Smooth muscle cell (in vitro differentiated cells): ENCODE measurements at regions not wholly inside any gene's neighbourhood (a gene's known extent, or its start where the extent isn't known, plus 50 kb on each side); places are given as distances from the start of the nearest gene placed in this dataset.

ENCODE experiments used
- DNase-seq: peaks from one replicate; lab custom pipeline; 2025; ENCODE audit not compliant: unreplicated experiment; lab: John Stamatoyannopoulos, UW
- H2AFZ ChIP-seq: fragments of 200-600 bp; sonication (generic); 2 replicates; pipeline ENCODE4 v1.6.0; 2016; ENCODE audit warnings: antibody characterized with exemption, low read depth, mild to moderate bottlenecking
- H3F3A ChIP-seq: fragments of 200-600 bp; sonication (generic); 2 replicates; pipeline ENCODE4 v1.6.0; 2017; ENCODE audit warnings: antibody characterized with exemption, low read depth
- H3K27ac ChIP-seq: fragments of 200-600 bp; sonication (generic); 2 replicates; pipeline ENCODE4 v1.5.1; 2016; ENCODE audit warnings: low read depth, mild to moderate bottlenecking
- H3K27me3 ChIP-seq: fragments of 200-600 bp; sonication (generic); 2 replicates; pipeline ENCODE4 v1.6.1; 2016; ENCODE audit warnings: low read depth, mild to moderate bottlenecking
- H3K36me3 ChIP-seq: fragments of 200-600 bp; sonication (generic); 2 replicates; pipeline ENCODE4 v1.5.1; 2016; ENCODE audit warnings: low read depth
- H3K4me1 ChIP-seq: fragments of 200-600 bp; sonication (generic); 2 replicates; pipeline ENCODE4 v1.5.1; 2016; ENCODE audit warnings: low read depth
- H3K4me2 ChIP-seq: fragments of 200-600 bp; sonication (generic); 2 replicates; pipeline ENCODE4 v1.6.0; 2016; ENCODE audit warnings: mild to moderate bottlenecking
- H3K4me3 ChIP-seq: fragments of 200-600 bp; sonication (generic); 2 replicates; pipeline ENCODE4 v1.5.1; 2016; ENCODE audit warnings: mild to moderate bottlenecking
- H3K79me2 ChIP-seq: fragments of 200-600 bp; sonication (generic); 2 replicates; pipeline ENCODE4 v1.6.0; 2016; ENCODE audit warnings: low read depth, mild to moderate bottlenecking
- H3K9ac ChIP-seq: fragments of 200-600 bp; sonication (generic); 2 replicates; pipeline ENCODE4 v1.6.0; 2016; ENCODE audit warnings: low read depth
- H3K9me3 ChIP-seq: fragments of 200-600 bp; sonication (generic); replicated peaks from 2 replicates; pipeline ENCODE4 v1.5.1; 2016; ENCODE audit warnings: low read depth
- H4K20me1 ChIP-seq: fragments of 200-600 bp; sonication (generic); 2 replicates; pipeline ENCODE4 v1.6.0; 2016; ENCODE audit warnings: low read depth
- WGBS: methylation state at CpG from one replicate; pipeline ENCODE4 v1.1.7; 2016; ENCODE audit warnings: low lambda C conversion rate; 5-methylcytosine and 5-hydroxymethylcytosine counted together
- TF ChIP-seq, protein P1 (sequence below): fragments of 200-600 bp; sonication (generic); IDR thresholded peaks from 2 replicates; pipeline ENCODE4 v1.5.1; 2017; ENCODE audit warnings: borderline replicate concordance, mild to moderate bottlenecking, antibody characterized with exemption; ENCODE audit not compliant: insufficient read depth, poor library complexity, severe bottlenecking

GRCh38 chrX:39514801-39515200 lies 583.0 kb downstream of the BCOR start:
- H3K4me3 ChIP-seq: no peak overlapping the region
- H3K27me3 ChIP-seq: no peaks in the 10 kb centered on the region
- H3K9ac ChIP-seq: no peak overlapping the region
- no peak overlapping the region for H3K27ac ChIP-seq
- H2AFZ ChIP-seq: no peak overlapping the region
- H3K79me2 ChIP-seq: no peaks in the 10 kb centered on the region
- peaks cover 7% of the 10 kb centered on the region for H3K4me1 ChIP-seq
- DNase-seq: no peak
- TF ChIP-seq, protein P1, sequence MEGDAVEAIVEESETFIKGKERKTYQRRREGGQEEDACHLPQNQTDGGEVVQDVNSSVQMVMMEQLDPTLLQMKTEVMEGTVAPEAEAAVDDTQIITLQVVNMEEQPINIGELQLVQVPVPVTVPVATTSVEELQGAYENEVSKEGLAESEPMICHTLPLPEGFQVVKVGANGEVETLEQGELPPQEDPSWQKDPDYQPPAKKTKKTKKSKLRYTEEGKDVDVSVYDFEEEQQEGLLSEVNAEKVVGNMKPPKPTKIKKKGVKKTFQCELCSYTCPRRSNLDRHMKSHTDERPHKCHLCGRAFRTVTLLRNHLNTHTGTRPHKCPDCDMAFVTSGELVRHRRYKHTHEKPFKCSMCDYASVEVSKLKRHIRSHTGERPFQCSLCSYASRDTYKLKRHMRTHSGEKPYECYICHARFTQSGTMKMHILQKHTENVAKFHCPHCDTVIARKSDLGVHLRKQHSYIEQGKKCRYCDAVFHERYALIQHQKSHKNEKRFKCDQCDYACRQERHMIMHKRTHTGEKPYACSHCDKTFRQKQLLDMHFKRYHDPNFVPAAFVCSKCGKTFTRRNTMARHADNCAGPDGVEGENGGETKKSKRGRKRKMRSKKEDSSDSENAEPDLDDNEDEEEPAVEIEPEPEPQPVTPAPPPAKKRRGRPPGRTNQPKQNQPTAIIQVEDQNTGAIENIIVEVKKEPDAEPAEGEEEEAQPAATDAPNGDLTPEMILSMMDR: no peak
- no peaks in the 10 kb centered on the region for H4K20me1 ChIP-seq
- H3K4me2 ChIP-seq: no peak overlapping the region
- no peaks in the 10 kb centered on the region for H3F3A ChIP-seq
- WGBS: 71% methylated on average over 7 of the region's 7 CpGs
- no peaks in the 10 kb centered on the region for H3K36me3 ChIP-seq
- H3K9me3 ChIP-seq: no peaks in the 10 kb centered on the region

GRCh38 chrX:39516427-39516841 lies 581.3 kb downstream of the BCOR start:
- TF ChIP-seq, protein P1: no peak
- Histone ChIP-seq H3K4me2 (no peak overlapping the region), H3K27ac (no peak overlapping the region), H3K36me3 (no peaks in the 10 kb centered on the region), H3K79me2 (no peaks in the 10 kb centered on the region), H4K20me1 (no peaks in the 10 kb centered on the region), H3K4me1 (peaks cover 7% of the 10 kb centered on the region), H3F3A (no peaks in the 10 kb centered on the region), H3K9me3 (no peaks in the 10 kb centered on the region), H2AFZ (no peak overlapping the region), H3K4me3 (no peak overlapping the region), H3K27me3 (no peaks in the 10 kb centered on the region), H3K9ac (no peak overlapping the region)
- DNase-seq: no peak
- WGBS: 86% methylated on average over 17 of the region's 17 CpGs

DNA sequence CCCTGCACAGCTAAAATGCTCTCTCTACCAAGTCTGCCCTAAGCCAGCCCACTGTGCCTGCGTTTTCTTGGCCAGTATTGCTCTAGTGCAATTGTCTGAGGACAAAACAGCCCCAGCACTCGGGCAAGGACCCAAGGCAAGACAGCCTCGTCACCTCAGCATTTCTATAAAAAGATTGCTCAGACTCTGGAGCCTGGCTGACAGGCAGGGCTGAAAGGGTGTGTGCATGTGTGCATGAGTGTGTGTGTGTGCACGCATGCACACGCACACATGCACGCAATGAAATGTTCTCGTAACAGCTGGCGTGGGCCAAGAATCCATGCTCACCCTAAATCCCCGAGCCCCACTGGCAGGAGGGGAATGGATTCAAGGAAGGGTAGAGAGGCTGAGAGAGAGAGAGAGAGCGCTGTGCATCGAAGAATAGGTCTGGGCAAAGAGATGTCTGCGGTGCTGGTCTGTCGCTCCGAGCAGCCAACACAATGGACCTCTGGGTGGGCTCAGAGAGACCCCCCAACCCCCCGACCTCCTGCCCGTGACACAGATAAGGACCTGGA lies 579.2 kb downstream of the BCOR start:
- DNase-seq: no peak
- no peaks in the 10 kb centered on the region for H3K27me3 ChIP-seq
- H3K79me2 ChIP-seq: no peaks in the 10 kb centered on the region
- no peak overlapping the region for H2AFZ ChIP-seq
- H3K36me3 ChIP-seq: no peaks in the 10 kb centered on the region
- H3K27ac ChIP-seq: no peak overlapping the region
- WGBS: 87% methylated on average over 16 of the region's 16 CpGs
- H4K20me1 ChIP-seq: no peaks in the 10 kb centered on the region
- H3K4me2 ChIP-seq: no peak overlapping the region
- H3K4me3 ChIP-seq: no peak overlapping the region
- H3K9ac ChIP-seq: no peak overlapping the region
- H3F3A ChIP-seq: no peaks in the 10 kb centered on the region
- no peaks in the 10 kb centered on the region for H3K9me3 ChIP-seq
- TF ChIP-seq, protein P1: no peak
- peaks cover 7% of the 10 kb centered on the region for H3K4me1 ChIP-seq

GRCh38 chrX:39519030-39519488 lies 578.7 kb downstream of the BCOR start:
- Histone ChIP-seq H4K20me1 (no peaks in the 10 kb centered on the region), H2AFZ (no peak overlapping the region), H3K79me2 (no peaks in the 10 kb centered on the region), H3K4me2 (no peak overlapping the region), H3K9ac (no peak overlapping the region), H3K27me3 (no peaks in the 10 kb centered on the region), H3K4me3 (no peak overlapping the region), H3K36me3 (no peaks in the 10 kb centered on the region), H3K4me1 (peaks cover 7% of the 10 kb centered on the region), H3K27ac (no peak overlapping the region), H3K9me3 (no peaks in the 10 kb centered on the region), H3F3A (no peaks in the 10 kb centered on the region)
- DNase-seq: no peak
- WGBS: 71% methylated on average over 19 of the region's 19 CpGs
- TF ChIP-seq, protein P1: no peak
